Testis (tissue), 2 donors: ENCODE measurements at regions not wholly inside any gene's neighbourhood (a gene's known extent, or its start where the extent isn't known, plus 50 kb on each side); places are given as distances from the start of the nearest gene placed in this dataset.

Experiments used
- CTCF ChIP-seq, 3 experiments: fragments of 450-650 bp in 2 of 3; fragments of 200-600 bp in 1 of 3; sonication (generic) in 1 of 3; IDR thresholded peaks; one replicate each; pipeline ENCODE4 v1.5.1; 2016 to 2019; ENCODE audit warnings: antibody characterized with exemption in 3 of 3, mild to moderate bottlenecking in 2 of 3, moderate library complexity in 1 of 3
- POLR2A ChIP-seq: fragments of 450-650 bp; IDR thresholded peaks from one replicate; pipeline ENCODE4 v1.6.1; 2017; ENCODE audit warnings: antibody characterized with exemption, mild to moderate bottlenecking, moderate library complexity

GRCh38 chr4:186351668-186352194 lies 85.7 kb downstream of the F11 start:
- TF ChIP-seq POLR2A (no peak), CTCF (IDR thresholded peaks at IDR 0.05) (no peak)
